A673 (cell line): ENCODE measurements at regions not wholly inside any gene's neighbourhood (a gene's known extent, or its start where the extent isn't known, plus 50 kb on each side); places are given as distances from the start of the nearest gene placed in this dataset.

Experiments
- BruUV-seq: library from RNA; stranded (reverse); fragments of 400-500 nt; replicated peaks from 2 replicates; lab custom pipeline; 2021; lab: Mats Ljungman, UMichigan
- CTCF ChIA-PET: fragments of 300-600 bp; sonication (Branson Sonifier 250); formaldehyde crosslinking; loops from one replicate; lab custom pipeline; 2022; ENCODE audit warnings: antibody characterized with exemption; lab: Charles Lee
- POLR2A ChIA-PET: fragments of 300-600 bp; sonication (Branson Sonifier 250); formaldehyde crosslinking; loops from one replicate; lab custom pipeline; 2022; ENCODE audit warnings: antibody characterized with exemption; ENCODE audit not compliant: low non-redundant PET; lab: Charles Lee
- DNase-seq: peaks from one replicate; pipeline ENCODE4 v3.0.0-alpha.2; 2015; ENCODE audit warnings: low spot score
- H3K27ac ChIP-seq: fragments of 200-600 bp; sonication (generic); 2 replicates; pipeline ENCODE4 v1.5.1; 2016; ENCODE audit warnings: mixed run types, low read depth, mild to moderate bottlenecking, mixed read lengths, antibody characterized with exemption, low read length; ENCODE audit not compliant: poor library complexity, severe bottlenecking
- H3K27me3 ChIP-seq: fragments of 200-600 bp; sonication (generic); replicated peaks from 2 replicates; pipeline ENCODE4 v1.6.1; 2017; ENCODE audit warnings: mixed run types, low read depth, mild to moderate bottlenecking, mixed read lengths, antibody characterized with exemption, low read length; ENCODE audit not compliant: insufficient read depth, poor library complexity
- H3K36me3 ChIP-seq: fragments of 200-600 bp; sonication (generic); 2 replicates; pipeline ENCODE4 v1.6.1; 2016; ENCODE audit warnings: mixed run types, mild to moderate bottlenecking, mixed read lengths, antibody characterized with exemption, low read length; ENCODE audit not compliant: insufficient read depth, poor library complexity, severe bottlenecking
- H3K4me1 ChIP-seq: fragments of 200-600 bp; sonication (generic); 2 replicates; pipeline ENCODE4 v1.6.1; 2017; ENCODE audit warnings: mixed run types, mild to moderate bottlenecking, mixed read lengths, antibody characterized with exemption, low read length; ENCODE audit not compliant: insufficient read depth, poor library complexity, severe bottlenecking
- H3K4me3 ChIP-seq: fragments of 200-600 bp; sonication (generic); 2 replicates; pipeline ENCODE4 v1.5.1; 2016; ENCODE audit warnings: low read depth, mixed run types, mild to moderate bottlenecking, mixed read lengths, low read length; ENCODE audit not compliant: poor library complexity, severe bottlenecking
- H3K9me3 ChIP-seq: fragments of 200-600 bp; sonication (generic); 2 replicates; pipeline ENCODE4 v1.6.1; 2016; ENCODE audit warnings: mixed run types, low read depth, mild to moderate bottlenecking, mixed read lengths, antibody characterized with exemption, low read length; ENCODE audit not compliant: poor library complexity, severe bottlenecking
- CTCF ChIP-seq: fragments of 300-800, 200-600 bp; sonication (generic); conservative IDR thresholded peaks from 2 replicates; pipeline ENCODE4 v1.5.1; 2017; ENCODE audit warnings: low read depth, mild to moderate bottlenecking, antibody characterized with exemption, low read length, moderate library complexity, mixed read lengths
- EZH2 ChIP-seq: fragments of 200-600 bp; sonication (generic); IDR thresholded peaks from 2 replicates; pipeline ENCODE4 v1.6.1; 2017; ENCODE audit warnings: borderline replicate concordance, low read depth, mild to moderate bottlenecking, mixed read lengths, antibody characterized with exemption, low read length; ENCODE audit not compliant: poor library complexity, severe bottlenecking
- intact Hi-C: fragments of 100-400 bp; cut with micrococcal nuclease; formaldehyde crosslinking; loops from one replicate; pipeline ENCODE4 v1.10.0; 2022; ENCODE audit not compliant: unreplicated experiment

DNA sequence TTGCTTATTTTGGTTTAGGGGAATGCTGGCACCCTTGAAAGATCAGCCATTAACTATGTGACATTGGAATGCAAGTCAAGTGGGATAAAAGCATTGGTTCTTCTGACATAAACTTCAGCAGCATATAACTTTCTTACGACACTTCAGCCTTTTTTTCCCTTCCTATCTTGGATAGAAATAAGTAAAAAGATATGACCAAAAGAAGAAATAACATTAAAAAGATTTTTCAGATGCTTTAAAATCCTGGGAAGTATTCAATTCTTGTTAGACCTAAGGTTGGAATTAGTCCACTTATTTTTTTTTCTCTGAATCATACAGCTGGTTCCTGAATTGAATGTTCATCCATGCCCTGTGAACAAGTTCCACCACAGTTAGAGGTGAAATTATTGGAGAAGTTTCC lies 85.6 kb upstream of the TSPAN8 start:
- no TSS peak for BruUV-seq
- Histone ChIP-seq H3K27ac (no peak overlapping the region), H3K4me1 (peaks cover 5% of the 10 kb centered on the region), H3K4me3 (no peak overlapping the region), H3K9me3 (peaks cover 2% of the 10 kb centered on the region), H3K36me3 (no peaks in the 10 kb centered on the region), H3K27me3 (no peaks in the 10 kb centered on the region)
- ChIA-PET CTCF (no interaction called here), POLR2A (no interaction called here)
- no peak for DNase-seq
- intact Hi-C loops = no loop called here
- TF ChIP-seq EZH2 (no peak), CTCF (no peak)

DNA sequence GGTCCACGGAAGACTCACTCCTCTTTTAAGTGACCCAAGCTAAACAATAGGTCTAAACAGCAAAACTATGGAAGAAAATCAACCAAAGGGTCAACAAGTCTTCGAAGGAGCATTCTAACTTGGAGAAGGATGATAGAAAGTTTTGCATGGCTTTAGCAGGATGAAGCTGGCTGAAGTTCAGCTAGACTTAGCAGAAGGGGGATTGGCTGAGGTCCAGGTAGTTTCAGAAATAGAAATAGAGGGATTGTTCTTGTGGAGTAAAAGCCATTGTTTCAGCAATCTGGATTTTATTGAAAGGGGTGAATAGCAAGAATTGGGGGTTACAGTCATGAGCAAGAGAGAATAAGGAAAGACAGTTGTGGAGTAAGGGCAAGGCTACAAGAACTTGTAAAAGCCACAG lies 84.7 kb upstream of the TSPAN8 start:
- BruUV-seq = no TSS peak
- no peaks in the 10 kb centered on the region for H3K36me3 ChIP-seq
- no peak overlapping the region for H3K4me3 ChIP-seq
- no peak overlapping the region for H3K27ac ChIP-seq
- CTCF ChIA-PET = no interaction called here
- TF ChIP-seq CTCF (no peak), EZH2 (no peak)
- peaks cover 2% of the 10 kb centered on the region for H3K9me3 ChIP-seq
- peaks cover 5% of the 10 kb centered on the region for H3K4me1 ChIP-seq
- intact Hi-C loops = no loop called here
- no peak for DNase-seq
- no peaks in the 10 kb centered on the region for H3K27me3 ChIP-seq
- POLR2A ChIA-PET = no interaction called here

- no peak overlapping the region for H3K4me3 ChIP-seq
- no peak overlapping the region for H3K27ac ChIP-seq
- BruUV-seq = no TSS peak
- no peaks in the 10 kb centered on the region for H3K9me3 ChIP-seq
- ChIA-PET CTCF (no interaction called here), POLR2A (no interaction called here)
- intact Hi-C loops = no loop called here
- DNase-seq = no peak
- no peak for TF ChIP-seq CTCF
- no peak for TF ChIP-seq EZH2
- peaks cover 5% of the 10 kb centered on the region for H3K4me1 ChIP-seq
- H3K27me3 ChIP-seq = no peaks in the 10 kb centered on the region
- H3K36me3 ChIP-seq = no peaks in the 10 kb centered on the region
Observed at GRCh38 chr12:71240946-71241345, 83.1 kb upstream of the TSPAN8 start.
